ENCODE measurements at regions not wholly inside any gene's neighbourhood (a gene's known extent, or its start where the extent isn't known, plus 50 kb on each side); places are given as distances from the start of the nearest gene placed in this dataset.
A peak's percentile ranks its signal among the peaks of the same experiment; 100 is the strongest.

- Mint-ChIP-seq H3K4me3 (no peak overlapping the region), H3K36me3 (no peaks in the 10 kb centered on the region), H3K27ac (no peak overlapping the region), H3K4me1 (peaks cover 7% of the 10 kb centered on the region), H3K9me3 (peaks cover 3% of the 10 kb centered on the region), H3K27me3 (peaks cover 15% of the 10 kb centered on the region)
- ATAC-seq = no peak
Observed at GRCh38 chr3:124447845-124448244, 282.4 kb upstream of the UMPS start.

- ATAC-seq = no peak
Observed at GRCh38 chr3:124448954-124449353, 281.3 kb upstream of the UMPS start.

DNA sequence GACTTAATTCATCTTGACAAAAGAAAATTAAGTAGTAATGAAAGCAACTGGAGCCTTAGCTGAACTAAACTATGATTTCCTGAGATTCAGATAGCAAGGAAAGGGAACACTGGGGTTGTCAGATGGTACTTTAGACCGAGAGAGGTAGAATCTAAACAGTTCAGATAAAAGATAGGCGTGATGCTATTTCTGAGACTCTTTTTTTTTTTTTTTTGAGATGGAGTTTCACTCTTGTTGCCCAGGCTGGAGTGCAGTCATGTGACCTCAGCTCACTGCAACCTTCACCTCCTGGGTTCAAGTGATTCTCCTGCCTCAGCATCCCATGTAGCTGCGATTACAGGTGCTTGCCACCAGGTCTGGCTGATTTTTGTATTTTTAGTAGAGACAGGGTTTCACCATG lies 279.9 kb upstream of the UMPS start:
- H3K27ac Mint-ChIP-seq = no peak overlapping the region

More at GRCh38 chr3:124448954-124449353, 281.3 kb upstream of the UMPS start:
- Mint-ChIP-seq H3K9me3 (peaks cover 3% of the 10 kb centered on the region), H3K36me3 (no peaks in the 10 kb centered on the region), H3K27me3 (peaks cover 18% of the 10 kb centered on the region), H3K4me1 (peaks cover 7% of the 10 kb centered on the region), H3K4me3 (no peak overlapping the region), H3K27ac (no peak overlapping the region)

DNA sequence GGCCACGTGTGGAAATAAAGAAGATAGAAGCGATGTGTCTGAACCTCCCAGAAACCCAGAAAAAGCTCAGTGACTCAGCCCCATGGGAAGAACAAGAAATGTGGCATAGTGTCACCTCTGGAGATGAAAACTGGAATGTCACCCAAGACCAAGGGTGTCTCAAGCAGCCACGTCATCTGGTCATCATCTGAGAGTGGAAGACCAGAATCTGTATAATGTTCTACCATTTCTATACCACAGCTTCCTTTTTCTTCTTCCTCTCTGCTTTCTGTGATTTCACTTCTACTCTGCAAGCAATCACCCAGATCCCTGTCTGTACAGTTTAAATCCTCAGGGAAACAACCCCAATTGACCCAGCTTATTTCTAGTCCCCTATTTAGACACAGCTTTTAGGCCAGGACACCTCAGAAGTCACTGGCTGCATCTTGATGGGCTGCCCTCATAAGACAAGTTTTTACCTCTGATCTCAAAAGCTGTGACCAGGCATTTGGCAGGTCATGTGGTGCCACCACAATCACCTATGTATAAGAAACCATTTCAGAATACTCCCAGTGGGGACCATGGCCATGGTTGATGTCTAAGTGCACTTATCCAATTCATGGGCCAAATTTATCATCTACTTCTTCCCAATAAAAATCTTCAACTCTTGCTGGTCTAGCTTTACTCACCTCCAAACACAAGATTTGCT lies 278.5 kb upstream of the UMPS start:
- Mint-ChIP-seq H3K4me1 (peaks cover 7% of the 10 kb centered on the region), H3K27ac (no peak overlapping the region), H3K4me3 (no peak overlapping the region), H3K27me3 (peaks cover 20% of the 10 kb centered on the region), H3K9me3 (peaks cover 3% of the 10 kb centered on the region), H3K36me3 (no peaks in the 10 kb centered on the region)
- ATAC-seq = peak; percentile 72

More for the DNA sequence above, 279.9 kb upstream of the UMPS start:
- Mint-ChIP-seq H3K9me3 (peaks cover 3% of the 10 kb centered on the region), H3K27me3 (peaks cover 20% of the 10 kb centered on the region), H3K4me3 (no peak overlapping the region), H3K36me3 (no peaks in the 10 kb centered on the region), H3K4me1 (peaks cover 7% of the 10 kb centered on the region)
- ATAC-seq = no peak

- Mint-ChIP-seq H3K27me3 (peaks cover 30% of the 10 kb centered on the region), H3K4me3 (no peak overlapping the region), H3K9me3 (peaks cover 3% of the 10 kb centered on the region), H3K4me1 (peaks cover 7% of the 10 kb centered on the region), H3K36me3 (no peaks in the 10 kb centered on the region), H3K27ac (no peak overlapping the region)
- no peak for ATAC-seq
Observed at GRCh38 chr3:124453189-124453588, 277.1 kb upstream of the UMPS start.

- no peak for ATAC-seq
- peaks cover 3% of the 10 kb centered on the region for H3K9me3 Mint-ChIP-seq
- no peak overlapping the region for H3K27ac Mint-ChIP-seq
- peaks cover 7% of the 10 kb centered on the region for H3K4me1 Mint-ChIP-seq
- no peak overlapping the region for H3K4me3 Mint-ChIP-seq
- H3K27me3 Mint-ChIP-seq = peaks cover 29% of the 10 kb centered on the region
- H3K36me3 Mint-ChIP-seq = no peaks in the 10 kb centered on the region
Observed at GRCh38 chr3:124455891-124456290, 274.4 kb upstream of the UMPS start.

GRCh38 chr3:124456506-124456905 lies 273.7 kb upstream of the UMPS start:
- Mint-ChIP-seq H3K36me3 (no peaks in the 10 kb centered on the region), H3K27ac (no peak overlapping the region), H3K27me3 (peaks cover 29% of the 10 kb centered on the region), H3K9me3 (peaks cover 3% of the 10 kb centered on the region), H3K4me1 (peaks cover 7% of the 10 kb centered on the region), H3K4me3 (no peak overlapping the region)
- no peak for ATAC-seq

- Mint-ChIP-seq H3K36me3 (no peaks in the 10 kb centered on the region), H3K9me3 (no peaks in the 10 kb centered on the region), H3K4me1 (no peaks in the 10 kb centered on the region), H3K4me3 (no peak overlapping the region), H3K27me3 (peaks cover 20% of the 10 kb centered on the region), H3K27ac (no peak overlapping the region)
- ATAC-seq = no peak
Observed at GRCh38 chr3:124459678-124460077, 270.6 kb upstream of the UMPS start.

GRCh38 chr3:124461126-124461525 lies 269.1 kb upstream of the UMPS start:
- H3K9me3 Mint-ChIP-seq = no peaks in the 10 kb centered on the region
- no peak for ATAC-seq

GRCh38 chr3:124461838-124462632 lies 268.2 kb upstream of the UMPS start:
- no peak for ATAC-seq
- Mint-ChIP-seq H3K4me3 (no peak overlapping the region), H3K4me1 (no peaks in the 10 kb centered on the region), H3K27me3 (peaks cover 24% of the 10 kb centered on the region), H3K9me3 (no peaks in the 10 kb centered on the region), H3K36me3 (no peaks in the 10 kb centered on the region), H3K27ac (no peak overlapping the region)

More at GRCh38 chr3:124461126-124461525, 269.1 kb upstream of the UMPS start:
- Mint-ChIP-seq H3K36me3 (no peaks in the 10 kb centered on the region), H3K27me3 (peaks cover 20% of the 10 kb centered on the region), H3K4me3 (no peak overlapping the region), H3K4me1 (no peaks in the 10 kb centered on the region), H3K27ac (no peak overlapping the region)

DNA sequence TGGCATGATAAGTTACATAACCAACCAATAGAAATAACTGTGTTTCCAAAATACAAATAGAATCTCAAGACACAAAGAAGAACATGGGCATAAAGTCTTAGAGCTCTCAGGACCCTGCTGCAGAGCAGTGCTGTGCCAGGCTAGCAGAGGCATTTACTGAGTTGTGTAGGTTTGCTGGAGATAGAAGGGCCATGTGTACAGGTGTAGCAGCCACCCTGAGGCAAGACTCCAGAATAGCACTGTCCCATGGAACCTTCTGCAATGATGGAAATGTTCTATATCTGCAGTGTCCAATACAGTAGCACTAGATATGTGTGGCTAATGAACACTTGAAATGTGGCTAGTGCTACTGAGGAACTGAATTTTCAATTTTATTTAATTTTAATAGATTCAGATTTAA lies 267.0 kb upstream of the UMPS start:
- Mint-ChIP-seq H3K4me3 (no peak overlapping the region), H3K36me3 (no peaks in the 10 kb centered on the region), H3K27me3 (peaks cover 24% of the 10 kb centered on the region), H3K4me1 (no peaks in the 10 kb centered on the region), H3K27ac (no peak overlapping the region), H3K9me3 (no peaks in the 10 kb centered on the region)
- no peak for ATAC-seq

DNA sequence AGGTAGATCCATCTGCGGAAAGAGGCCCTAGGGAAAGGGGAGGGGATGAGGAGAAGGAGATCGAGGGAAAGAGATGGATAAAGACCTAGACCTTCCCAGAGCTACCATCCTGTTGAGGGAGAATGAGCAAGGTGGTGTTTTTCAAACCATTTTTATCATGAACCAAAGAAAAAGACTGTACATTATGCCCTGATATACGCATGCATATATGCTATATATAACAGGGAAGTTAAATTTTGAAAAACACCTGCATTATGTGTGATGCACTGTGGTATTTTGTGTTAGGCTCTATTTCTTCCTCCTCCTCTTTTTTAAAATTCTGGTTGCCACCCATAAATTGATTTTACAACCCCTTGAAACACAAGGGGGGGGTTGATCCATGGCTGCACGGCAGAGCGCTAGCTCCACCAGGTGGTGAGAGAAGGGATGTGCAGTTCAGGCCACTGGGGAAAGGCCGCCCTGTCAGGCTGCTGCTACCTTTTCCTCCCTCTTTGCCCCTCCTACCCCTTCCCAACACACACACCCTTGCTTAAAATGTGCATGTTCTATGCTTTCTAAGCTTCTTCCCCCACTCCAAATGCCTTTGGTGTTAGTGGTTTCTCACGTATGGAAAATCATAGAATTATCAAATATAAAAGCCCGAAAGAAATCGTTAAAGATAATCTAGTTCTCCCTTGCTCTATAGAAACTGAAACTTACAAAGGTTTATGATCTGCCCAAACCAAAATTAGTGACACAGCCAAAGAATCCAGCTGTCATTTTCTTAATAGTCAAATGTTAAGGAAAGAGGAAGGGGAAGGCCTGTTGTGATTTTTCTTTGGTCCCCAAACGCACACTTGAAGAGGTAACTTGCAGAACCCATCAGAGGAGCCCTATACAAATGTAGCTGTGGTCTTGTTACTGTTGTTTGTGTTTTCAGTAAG lies 262.0 kb upstream of the UMPS start:
- H3K9me3 Mint-ChIP-seq = no peaks in the 10 kb centered on the region
- no peaks in the 10 kb centered on the region for H3K4me1 Mint-ChIP-seq
- H3K36me3 Mint-ChIP-seq = no peaks in the 10 kb centered on the region
- no peak overlapping the region for H3K4me3 Mint-ChIP-seq
- peak; percentile 47 for ATAC-seq
- H3K27me3 Mint-ChIP-seq = peaks cover 38% of the 10 kb centered on the region
- no peak overlapping the region for H3K27ac Mint-ChIP-seq

- Mint-ChIP-seq H3K4me1 (no peaks in the 10 kb centered on the region), H3K36me3 (no peaks in the 10 kb centered on the region), H3K9me3 (no peaks in the 10 kb centered on the region), H3K4me3 (no peak overlapping the region), H3K27me3 (peaks cover 38% of the 10 kb centered on the region), H3K27ac (no peak overlapping the region)
- no peak for ATAC-seq
Observed at GRCh38 chr3:124469555-124469954, 260.7 kb upstream of the UMPS start.

GRCh38 chr3:124478830-124479229 lies 251.4 kb upstream of the UMPS start:
- no peak overlapping the region for H3K4me3 Mint-ChIP-seq
- H3K27me3 Mint-ChIP-seq = peaks cover 27% of the 10 kb centered on the region
- no peaks in the 10 kb centered on the region for H3K9me3 Mint-ChIP-seq
- ATAC-seq = no peak
- H3K36me3 Mint-ChIP-seq = no peaks in the 10 kb centered on the region
- no peaks in the 10 kb centered on the region for H3K4me1 Mint-ChIP-seq
- no peak overlapping the region for H3K27ac Mint-ChIP-seq

DNA sequence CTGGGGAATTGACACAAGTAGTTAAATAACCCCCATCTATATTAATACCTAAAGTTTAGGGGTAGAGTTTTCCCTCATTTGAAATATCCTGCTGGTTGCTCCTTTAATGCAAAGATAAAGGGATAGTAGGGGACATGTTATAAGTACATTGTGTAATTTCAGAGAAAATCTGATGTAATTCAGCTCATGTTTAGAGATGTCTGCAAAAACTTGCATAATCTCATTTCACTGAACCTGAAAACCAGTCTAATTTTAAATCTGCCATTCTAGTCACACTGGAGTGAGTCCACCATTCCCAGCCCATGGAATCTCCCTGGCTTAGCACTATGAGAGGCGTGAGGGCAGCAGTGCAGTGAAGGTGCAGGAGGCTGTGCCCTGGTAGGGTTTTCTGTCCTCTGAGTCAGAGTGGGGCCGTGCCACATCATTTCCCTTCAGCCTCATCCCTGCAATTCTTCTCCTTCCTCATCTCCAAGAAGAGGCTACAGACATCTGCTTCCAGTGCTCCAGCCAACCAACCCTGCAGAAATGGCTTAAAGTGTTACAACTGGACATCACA lies 246.3 kb upstream of the UMPS start:
- Mint-ChIP-seq H3K9me3 (no peaks in the 10 kb centered on the region), H3K27ac (no peak overlapping the region), H3K27me3 (peaks cover 38% of the 10 kb centered on the region), H3K4me3 (no peak overlapping the region), H3K4me1 (no peaks in the 10 kb centered on the region), H3K36me3 (no peaks in the 10 kb centered on the region)
- no peak for ATAC-seq

All from stimulated activated memory B cell treated with anti-CD40 and anti-IgM and Interleukin-4, amounts not matched to agents 10 μg/mL and 1 μg/mL and 100 μg/mL, for 72 hours (primary cell).